H9 (cell line): ENCODE measurements at regions not wholly inside any gene's neighbourhood (a gene's known extent, or its start where the extent isn't known, plus 50 kb on each side); places are given as distances from the start of the nearest gene placed in this dataset.
"Not testable (repeated sequence)": the region's sequence is repeated elsewhere in the genome, so short reads cannot be mapped to it uniquely, and the experiment has no call there.

Source experiments
- DNase-seq: peaks from one replicate; pipeline ENCODE4 v3.0.0-alpha.2; 2017
- H2AFZ ChIP-seq: one replicate; pipeline ENCODE4 v1.6.1; 2013; ENCODE audit warnings: mild to moderate bottlenecking, low read length, control low read depth, moderate library complexity
- H2AK5ac ChIP-seq: 2 replicates; pipeline ENCODE4 v1.6.1; 2013; ENCODE audit warnings: low read length, control low read depth, mixed read lengths; ENCODE audit not compliant: insufficient read length
- H2BK120ac ChIP-seq: one replicate; pipeline ENCODE4 v1.6.1; 2013; ENCODE audit warnings: low read depth, mild to moderate bottlenecking, low read length, control low read depth, inconsistent platforms; ENCODE audit not compliant: poor library complexity, severe bottlenecking
- H2BK12ac ChIP-seq: 2 replicates; pipeline ENCODE4 v1.6.1; 2013; ENCODE audit warnings: low read length, control low read depth, mixed read lengths, low read depth; ENCODE audit not compliant: insufficient read length
- H2BK15ac ChIP-seq: 2 replicates; pipeline ENCODE4 v1.6.1; 2013; ENCODE audit warnings: low read depth, low read length, control low read depth
- H2BK20ac ChIP-seq: one replicate; pipeline ENCODE4 v1.6.1; 2013; ENCODE audit warnings: low read depth, mild to moderate bottlenecking, low read length, control low read depth, inconsistent platforms; ENCODE audit not compliant: poor library complexity, severe bottlenecking
- H2BK5ac ChIP-seq: 2 replicates; pipeline ENCODE4 v1.6.1; 2013; ENCODE audit warnings: low read length, control low read depth, mixed read lengths; ENCODE audit not compliant: insufficient read length
- H3K14ac ChIP-seq: 2 replicates; pipeline ENCODE4 v1.6.1; 2013; ENCODE audit warnings: low read length, control low read depth; ENCODE audit not compliant: insufficient read depth
- H3K18ac ChIP-seq: 2 replicates; pipeline ENCODE4 v1.6.1; 2013; ENCODE audit warnings: low read depth, mild to moderate bottlenecking, mixed read lengths, low read length, control low read depth; ENCODE audit not compliant: insufficient read length
- H3K23ac ChIP-seq: 2 replicates; pipeline ENCODE4 v1.6.1; 2013; ENCODE audit warnings: low read length, control low read depth, mixed read lengths, low read depth; ENCODE audit not compliant: insufficient read length
- H3K23me2 ChIP-seq: 2 replicates; pipeline ENCODE4 v1.6.1; 2013; ENCODE audit warnings: low read depth, mild to moderate bottlenecking, mixed read lengths, low read length, control low read depth; ENCODE audit not compliant: insufficient read length, poor library complexity, severe bottlenecking
- H3K27ac ChIP-seq: 2 replicates; pipeline ENCODE4 v1.5.1; 2013; ENCODE audit warnings: low read length, control low read depth, mixed read lengths, low read depth; ENCODE audit not compliant: insufficient read length
- H3K27me3 ChIP-seq: 2 replicates; pipeline ENCODE4 v1.6.1; 2013; ENCODE audit warnings: low read length, control low read depth, inconsistent platforms; ENCODE audit not compliant: insufficient read depth
- H3K4ac ChIP-seq: 2 replicates; pipeline ENCODE4 v1.6.1; 2013; ENCODE audit warnings: low read depth, mild to moderate bottlenecking, control low read depth, inconsistent platforms, low read length, moderate library complexity
- H3K4me1 ChIP-seq: 2 replicates; pipeline ENCODE4 v1.6.1; 2013; ENCODE audit warnings: low read length, control low read depth, inconsistent platforms; ENCODE audit not compliant: insufficient read depth
- H3K4me2 ChIP-seq: 2 replicates; pipeline ENCODE4 v1.6.1; 2013; ENCODE audit warnings: low read length, control low read depth, mixed read lengths; ENCODE audit not compliant: insufficient read length, insufficient read depth
- H3K56ac ChIP-seq: 2 replicates; pipeline ENCODE4 v1.6.1; 2013; ENCODE audit warnings: low read depth, mild to moderate bottlenecking, mixed read lengths, low read length, control low read depth; ENCODE audit not compliant: insufficient read length
- H3K79me1 ChIP-seq: 2 replicates; pipeline ENCODE4 v1.6.1; 2013; ENCODE audit warnings: low read depth, mild to moderate bottlenecking, moderate library complexity, low read length, control low read depth, inconsistent platforms; ENCODE audit not compliant: insufficient read depth, poor library complexity, severe bottlenecking
- H3K79me2 ChIP-seq: 2 replicates; pipeline ENCODE4 v1.6.1; 2013; ENCODE audit warnings: low read length, control low read depth, inconsistent platforms; ENCODE audit not compliant: insufficient read depth
- H3K9ac ChIP-seq: 2 replicates; pipeline ENCODE4 v1.6.1; 2013; ENCODE audit warnings: low read length, control low read depth, mixed read lengths; ENCODE audit not compliant: insufficient read length; ENCODE audit errors: extremely low read depth
- H3K9me3 ChIP-seq: one replicate; pipeline ENCODE4 v1.6.1; 2013; ENCODE audit warnings: low read depth, low read length, inconsistent platforms; ENCODE audit not compliant: control insufficient read depth
- H3T11ph ChIP-seq: one replicate; pipeline ENCODE4 v1.6.1; 2013; ENCODE audit warnings: mild to moderate bottlenecking, low read length, control low read depth, inconsistent platforms
- H4K20me1 ChIP-seq: one replicate; pipeline ENCODE4 v1.6.1; 2013; ENCODE audit not compliant: control insufficient read depth, insufficient read length, insufficient read depth
- H4K5ac ChIP-seq: 2 replicates; pipeline ENCODE4 v1.6.1; 2013; ENCODE audit warnings: low read depth, mild to moderate bottlenecking, mixed read lengths, low read length, control low read depth; ENCODE audit not compliant: insufficient read length
- H4K8ac ChIP-seq: replicated peaks from 2 replicates; pipeline ENCODE4 v1.6.1; 2013; ENCODE audit warnings: low read length, control low read depth, mixed read lengths, low read depth; ENCODE audit not compliant: insufficient read length
- H4K91ac ChIP-seq: 2 replicates; pipeline ENCODE4 v1.6.1; 2013; ENCODE audit warnings: low read depth, mild to moderate bottlenecking, moderate library complexity, mixed read lengths, low read length, control low read depth; ENCODE audit not compliant: insufficient read length
- H3K27ac Mint-ChIP-seq, 3 experiments: 2 replicates in 2 of 3; 3 replicates in 1 of 3; pipeline ENCODE4 v1.8.0; 2020 to 2021; ENCODE audit warnings: mixed read lengths in 3 of 3, mild to moderate bottlenecking in 1 of 3, moderate library complexity in 1 of 3
- H3K27me3 Mint-ChIP-seq: 2 replicates; pipeline ENCODE4 v1.8.0; 2021; ENCODE audit warnings: low read depth, mild to moderate bottlenecking, moderate library complexity, mixed read lengths
- H3K36me3 Mint-ChIP-seq, 3 experiments: 2 replicates in 2 of 3; 3 replicates in 1 of 3; pipeline ENCODE4 v1.8.0; 2020 to 2021; ENCODE audit warnings: low read depth in 3 of 3, mixed read lengths in 3 of 3; ENCODE audit not compliant: insufficient read depth in 1 of 3
- H3K4me1 Mint-ChIP-seq, 2 experiments: 2 replicates each; pipeline ENCODE4 v1.8.0; 2020; ENCODE audit warnings: mixed read lengths in 2 of 2
- H3K4me3 Mint-ChIP-seq, 2 experiments: 2 replicates in 1 of 2; 3 replicates in 1 of 2; pipeline ENCODE4 v1.8.0; 2020 to 2021; ENCODE audit warnings: mild to moderate bottlenecking in 2 of 2, mixed read lengths in 2 of 2, moderate library complexity in 1 of 2
- H3K9me3 Mint-ChIP-seq, 2 experiments: 2 replicates in 1 of 2; 3 replicates in 1 of 2; pipeline ENCODE4 v1.8.0; 2020; ENCODE audit warnings: mild to moderate bottlenecking in 2 of 2, mixed read lengths in 2 of 2, moderate library complexity in 1 of 2
- WGBS: extraction: QIAGEN DNeasy Blood & Tissue Kit; methylation state at CpG from one replicate; pipeline ENCODE4 v1.1.7; 2013; ENCODE audit warnings: missing lambda C conversion rate, low lambda C conversion rate, mixed read lengths; ENCODE audit not compliant: insufficient read length; ENCODE audit errors: extremely low coverage; 5-methylcytosine and 5-hydroxymethylcytosine counted together

- H4K8ac ChIP-seq, H3K18ac ChIP-seq: not testable (repeated sequence)
Observed at GRCh38 chr7:32650356-32650755, 155.1 kb downstream of the AVL9 start.

More at GRCh38 chr7:32650356-32650755, 155.1 kb downstream of the AVL9 start:
- H2AFZ ChIP-seq, H3K9me3 Mint-ChIP-seq, H3K4me3 Mint-ChIP-seq, H2BK5ac ChIP-seq, H2AK5ac ChIP-seq, H3K4me1 ChIP-seq, H2BK20ac ChIP-seq, H3K27me3 Mint-ChIP-seq, H3K23ac ChIP-seq, H3K36me3 Mint-ChIP-seq, H3K56ac ChIP-seq, H2BK15ac ChIP-seq, H3T11ph ChIP-seq, H4K91ac ChIP-seq, H4K5ac ChIP-seq, H3K79me2 ChIP-seq, H2BK120ac ChIP-seq, H3K4ac ChIP-seq, H3K4me2 ChIP-seq, DNase-seq, H3K4me1 Mint-ChIP-seq, H3K14ac ChIP-seq, H3K9me3 ChIP-seq, H4K20me1 ChIP-seq, H3K27ac Mint-ChIP-seq, H3K27me3 ChIP-seq, H3K79me1 ChIP-seq, H2BK12ac ChIP-seq, H3K23me2 ChIP-seq, H3K9ac ChIP-seq, H3K27ac ChIP-seq: not testable (repeated sequence)
- no CpG with 5 or more reads among the region's 1 CpG for WGBS
